SK-N-SH treated with all-trans-retinoic acid at 6 μM for 48 hours (cell line): ENCODE measurements at regions not wholly inside any gene's neighbourhood (a gene's known extent, or its start where the extent isn't known, plus 50 kb on each side); places are given as distances from the start of the nearest gene placed in this dataset.

Experiments used
- ATAC-seq: fragments of 200-7000 bp; cut with Tn5 transposase; 3 replicates; pipeline ENCODE4 v1.9.1; 2020; ENCODE audit warnings: mild to moderate bottlenecking, moderate library complexity
- ARNTL ChIP-seq: fragments of 450-650 bp; formaldehyde crosslinking; IDR thresholded peaks from 2 replicates; pipeline ENCODE4 v1.5.0; 2020; ENCODE audit warnings: low read depth, mild to moderate bottlenecking, moderate library complexity, borderline replicate concordance
- BACH2 ChIP-seq: fragments of 250-450 bp; sonication (Bioruptor Pico); IDR thresholded peaks from 2 replicates; pipeline ENCODE4 v1.9.0; 2021; ENCODE audit warnings: mild to moderate bottlenecking, borderline replicate concordance
- CREB5 ChIP-seq: fragments of 250-450 bp; sonication (Bioruptor Pico); IDR thresholded peaks from 2 replicates; pipeline ENCODE4 v1.5.1; 2020; ENCODE audit warnings: low read depth, mild to moderate bottlenecking, moderate library complexity
- CSDC2 ChIP-seq: fragments of 250-450 bp; sonication (Bioruptor Pico); IDR thresholded peaks from 2 replicates; pipeline ENCODE4 v1.5.0; 2020; ENCODE audit warnings: mild to moderate bottlenecking, moderate library complexity
- CSRNP3 ChIP-seq: fragments of 250-450 bp; sonication (Bioruptor Pico); IDR thresholded peaks from 2 replicates; pipeline ENCODE4 v1.5.1; 2021; ENCODE audit warnings: mild to moderate bottlenecking, moderate library complexity
- ESRRG ChIP-seq: fragments of 250-450 bp; sonication (Bioruptor Pico); IDR thresholded peaks from 2 replicates; pipeline ENCODE4 v1.6.1; 2021; ENCODE audit warnings: mild to moderate bottlenecking
- GLIS3 ChIP-seq: fragments of 250-450 bp; sonication (Bioruptor Pico); IDR thresholded peaks from 2 replicates; pipeline ENCODE4 v1.5.0; 2020; ENCODE audit warnings: mild to moderate bottlenecking, moderate library complexity
- ISL1 ChIP-seq: fragments of 250-450 bp; sonication (Bioruptor Pico); IDR thresholded peaks from 2 replicates; pipeline ENCODE4 v2.1.2; 2022; ENCODE audit warnings: mild to moderate bottlenecking, moderate library complexity
- OSR1 ChIP-seq: fragments of 250-450 bp; sonication (Bioruptor Pico); IDR thresholded peaks from 2 replicates; pipeline ENCODE4 v1.8.0; 2022; ENCODE audit warnings: moderate library complexity, mild to moderate bottlenecking, inconsistent platforms
- PATZ1 ChIP-seq: fragments of 250-450 bp; sonication (Bioruptor Pico); IDR thresholded peaks from 2 replicates; pipeline ENCODE4 v1.8.0; 2020; ENCODE audit warnings: mild to moderate bottlenecking, moderate library complexity, borderline replicate concordance
- POU6F1 ChIP-seq: fragments of 250-450 bp; sonication (Bioruptor Pico); IDR thresholded peaks from 2 replicates; pipeline ENCODE4 v1.8.0; 2021; ENCODE audit warnings: low read depth, mild to moderate bottlenecking, moderate library complexity, borderline replicate concordance
- PPARA ChIP-seq: fragments of 250-450 bp; sonication (Bioruptor Pico); IDR thresholded peaks from 2 replicates; pipeline ENCODE4 v1.5.0; 2020; ENCODE audit warnings: mild to moderate bottlenecking, borderline replicate concordance
- RARB ChIP-seq: fragments of 250-450 bp; sonication (Bioruptor Pico); IDR thresholded peaks from 2 replicates; pipeline ENCODE4 v1.8.0; 2021; ENCODE audit warnings: mild to moderate bottlenecking, moderate library complexity
- SNAI2 ChIP-seq: fragments of 250-450 bp; sonication (Bioruptor Pico); IDR thresholded peaks from 2 replicates; pipeline ENCODE4 v1.5.0; 2020; ENCODE audit warnings: mild to moderate bottlenecking, moderate library complexity
- TCF4 ChIP-seq: fragments of 250-450 bp; sonication (Bioruptor Pico); IDR thresholded peaks from 2 replicates; pipeline ENCODE4 v1.8.0; 2021; ENCODE audit warnings: mild to moderate bottlenecking, moderate library complexity, borderline replicate concordance
- TOX ChIP-seq: fragments of 250-450 bp; sonication (Bioruptor Pico); IDR thresholded peaks from 2 replicates; pipeline ENCODE4 v1.8.0; 2021; ENCODE audit warnings: mild to moderate bottlenecking, moderate library complexity, borderline replicate concordance
- TSHZ2 ChIP-seq: fragments of 250-450 bp; sonication (Bioruptor Pico); IDR thresholded peaks from 2 replicates; pipeline ENCODE4 v1.5.0; 2020; ENCODE audit warnings: mild to moderate bottlenecking, moderate library complexity
- ZC3H10 ChIP-seq: fragments of 250-450 bp; sonication (Bioruptor Pico); IDR thresholded peaks from 2 replicates; pipeline ENCODE4 v1.5.1; 2021; ENCODE audit warnings: mild to moderate bottlenecking, moderate library complexity
- ZFP3 ChIP-seq: fragments of 250-450 bp; sonication (Bioruptor Pico); IDR thresholded peaks from 2 replicates; pipeline ENCODE4 v1.5.0; 2020; ENCODE audit warnings: mild to moderate bottlenecking, moderate library complexity
- ZFP30 ChIP-seq: fragments of 450-650 bp; formaldehyde crosslinking; IDR thresholded peaks from 2 replicates; pipeline ENCODE4 v1.5.0; 2022; ENCODE audit warnings: mild to moderate bottlenecking, moderate library complexity
- ZNF565 ChIP-seq: fragments of 450-650 bp; formaldehyde crosslinking; conservative IDR thresholded peaks from 2 replicates; pipeline ENCODE4 v1.5.0; 2020; ENCODE audit warnings: low read depth, mild to moderate bottlenecking, moderate library complexity
- ZNF70 ChIP-seq: fragments of 450-650 bp; formaldehyde crosslinking; IDR thresholded peaks from 2 replicates; pipeline ENCODE4 v1.5.0; 2020; ENCODE audit warnings: mild to moderate bottlenecking, moderate library complexity
- ZNF8 ChIP-seq: fragments of 450-650 bp; formaldehyde crosslinking; IDR thresholded peaks from 2 replicates; pipeline ENCODE4 v1.5.0; 2020; ENCODE audit warnings: mild to moderate bottlenecking, moderate library complexity

GRCh38 chr4:17313194-17313593 lies 198.7 kb downstream of the QDPR start (continued):
- TF ChIP-seq CSDC2 (no peak), PPARA (CRISPR knock-in tag) (no peak)

- ATAC-seq, result no peak
Measured at GRCh38 chr4:17310269-17310652, 201.6 kb downstream of the QDPR start.

GRCh38 chr4:17309567-17310268 lies 202.2 kb downstream of the QDPR start:
- no peak for ATAC-seq
- TF ChIP-seq OSR1 (CRISPR knock-in tag) (no peak), TOX (CRISPR knock-in tag) (no peak), SNAI2 (no peak), ZNF565 (CRISPR knock-in tag) (no peak), ZNF8 (CRISPR knock-in tag) (no peak), RARB (no peak), TCF4 (CRISPR knock-in tag) (no peak), ZFP30 (CRISPR knock-in tag) (no peak), GLIS3 (CRISPR knock-in tag) (no peak), ARNTL (CRISPR knock-in tag) (no peak), PATZ1 (CRISPR knock-in tag) (no peak), CSRNP3 (no peak), CREB5 (CRISPR knock-in tag) (no peak), POU6F1 (CRISPR knock-in tag) (no peak), BACH2 (CRISPR knock-in tag) (no peak), ISL1 (no peak), ZC3H10 (no peak), ZNF70 (CRISPR knock-in tag) (no peak)

More at GRCh38 chr4:17310269-17310652, 201.6 kb downstream of the QDPR start:
- TF ChIP-seq ISL1 (no peak), TSHZ2 (no peak), OSR1 (CRISPR knock-in tag) (no peak), ARNTL (CRISPR knock-in tag) (no peak), CREB5 (CRISPR knock-in tag) (no peak), ESRRG (CRISPR knock-in tag) (no peak), ZFP3 (CRISPR knock-in tag) (no peak), RARB (no peak)
- TF ChIP-seq, all 23 proteins: peak for 0
